WTC11 (cell line): ENCODE measurements at regions not wholly inside any gene's neighbourhood (a gene's known extent, or its start where the extent isn't known, plus 50 kb on each side); places are given as distances from the start of the nearest gene placed in this dataset.

Source experiments
- ATAC-seq: fragments of 200-7000 bp; cut with Tn5 transposase; 2 replicates; pipeline ENCODE4 v1.10.0; 2021; ENCODE audit warnings: mild to moderate bottlenecking, moderate library complexity
- CTCF ChIA-PET: fragments of 300-600 bp; sonication (Branson Sonifier 250); formaldehyde crosslinking; loops from one replicate; lab custom pipeline; 2021; ENCODE audit warnings: antibody characterized with exemption; lab: Charles Lee
- POLR2A ChIA-PET: fragments of 350-600 bp; sonication (Branson Sonifier 250); formaldehyde crosslinking; loops from one replicate; lab custom pipeline; 2021; ENCODE audit warnings: antibody characterized with exemption; lab: Charles Lee
- DNase-seq: peaks from one replicate; pipeline ENCODE4 v3.0.0; 2021; ENCODE audit warnings: low spot score
- H3K27ac Mint-ChIP-seq: 2 replicates; pipeline ENCODE4 v1.8.0; 2021; ENCODE audit warnings: mixed read lengths
- H3K27me3 Mint-ChIP-seq: 2 replicates; pipeline ENCODE4 v1.8.0; 2021; ENCODE audit warnings: low read depth, mild to moderate bottlenecking, moderate library complexity, mixed read lengths
- H3K36me3 Mint-ChIP-seq: 2 replicates; pipeline ENCODE4 v1.8.0; 2021; ENCODE audit warnings: mixed read lengths
- H3K4me1 Mint-ChIP-seq: 2 replicates; pipeline ENCODE4 v1.8.0; 2022; ENCODE audit warnings: mixed read lengths
- H3K4me3 Mint-ChIP-seq: 2 replicates; pipeline ENCODE4 v1.8.0; 2021; ENCODE audit warnings: mild to moderate bottlenecking, moderate library complexity, mixed read lengths
- H3K9me3 Mint-ChIP-seq: 2 replicates; pipeline ENCODE4 v1.8.0; 2021; ENCODE audit warnings: mixed read lengths
- FOXJ3 ChIP-seq: sonication (generic); formaldehyde crosslinking; IDR thresholded peaks from 2 replicates; pipeline ENCODE4 v1.9.0; 2021; ENCODE audit warnings: missing genetic modification reagents, mild to moderate bottlenecking, borderline replicate concordance
- FOXP1 ChIP-seq: sonication (generic); formaldehyde crosslinking; IDR thresholded peaks from 2 replicates; pipeline ENCODE4 v1.8.0; 2022; ENCODE audit warnings: missing genetic modification reagents, mild to moderate bottlenecking, moderate library complexity, borderline replicate concordance
- HMGA2 ChIP-seq: fragments of 250-450 bp; sonication (Bioruptor Pico); IDR thresholded peaks from 2 replicates; pipeline ENCODE4 v1.4.0; 2021; ENCODE audit warnings: mild to moderate bottlenecking, moderate library complexity
- IRF2 ChIP-seq: sonication (generic); formaldehyde crosslinking; IDR thresholded peaks from 2 replicates; pipeline ENCODE4 v1.8.0; 2022; ENCODE audit warnings: low read depth, missing genetic modification reagents, borderline replicate concordance
- MXD4 ChIP-seq: fragments of 250-450 bp; sonication (Bioruptor Pico); IDR thresholded peaks from 2 replicates; pipeline ENCODE4 v1.8.0; 2021; ENCODE audit warnings: mild to moderate bottlenecking, moderate library complexity, borderline replicate concordance
- OVOL2 ChIP-seq: fragments of 250-450 bp; sonication (Bioruptor Pico); IDR thresholded peaks from 2 replicates; pipeline ENCODE4 v1.9.0; 2021; ENCODE audit warnings: mild to moderate bottlenecking, borderline replicate concordance
- RELA ChIP-seq: sonication (generic); formaldehyde crosslinking; IDR thresholded peaks from 2 replicates; pipeline ENCODE4 v1.8.1; 2022; ENCODE audit warnings: missing genetic modification reagents, mild to moderate bottlenecking, borderline replicate concordance
- SP1 ChIP-seq: sonication (generic); formaldehyde crosslinking; conservative IDR thresholded peaks from 2 replicates; pipeline ENCODE4 v1.8.1; 2022; ENCODE audit warnings: missing genetic modification reagents
- TEAD4 ChIP-seq: sonication (generic); formaldehyde crosslinking; IDR thresholded peaks from 2 replicates; pipeline ENCODE4 v1.8.0; 2022; ENCODE audit warnings: mild to moderate bottlenecking, missing genetic modification reagents
- ZNF219 ChIP-seq: sonication (generic); formaldehyde crosslinking; IDR thresholded peaks from 2 replicates; pipeline ENCODE4 v1.8.0; 2023; ENCODE audit warnings: missing genetic modification reagents, mild to moderate bottlenecking, borderline replicate concordance
- ZNF416 ChIP-seq: fragments of 250-450 bp; sonication (Bioruptor Pico); IDR thresholded peaks from 2 replicates; pipeline ENCODE4 v1.9.0; 2021; ENCODE audit warnings: mild to moderate bottlenecking, inconsistent platforms
- ZNF671 ChIP-seq: fragments of 250-450 bp; sonication (Bioruptor Pico); IDR thresholded peaks from 2 replicates; pipeline ENCODE4 v1.8.0; 2021; ENCODE audit warnings: mild to moderate bottlenecking
- TF ChIP-seq, protein P1 (sequence below): sonication (generic); formaldehyde crosslinking; conservative IDR thresholded peaks from 2 replicates; pipeline ENCODE4 v1.8.1; 2023; ENCODE audit warnings: mild to moderate bottlenecking, low read depth, missing genetic modification reagents, moderate library complexity
- TF ChIP-seq, protein P2 (sequence below): fragments of 250-450 bp; sonication (Bioruptor Pico); IDR thresholded peaks from 2 replicates; pipeline ENCODE4 v1.9.0; 2021; ENCODE audit warnings: moderate library complexity, mild to moderate bottlenecking, inconsistent platforms, borderline replicate concordance
- TF ChIP-seq, protein P3 (sequence below): sonication (generic); formaldehyde crosslinking; IDR thresholded peaks from 2 replicates; pipeline ENCODE4 v1.8.1; 2022; ENCODE audit warnings: mild to moderate bottlenecking, moderate library complexity, missing genetic modification reagents
- TF ChIP-seq, protein P4 (sequence below): sonication (generic); formaldehyde crosslinking; IDR thresholded peaks from 2 replicates; pipeline ENCODE4 v1.8.0; 2022; ENCODE audit warnings: missing genetic modification reagents

DNA sequence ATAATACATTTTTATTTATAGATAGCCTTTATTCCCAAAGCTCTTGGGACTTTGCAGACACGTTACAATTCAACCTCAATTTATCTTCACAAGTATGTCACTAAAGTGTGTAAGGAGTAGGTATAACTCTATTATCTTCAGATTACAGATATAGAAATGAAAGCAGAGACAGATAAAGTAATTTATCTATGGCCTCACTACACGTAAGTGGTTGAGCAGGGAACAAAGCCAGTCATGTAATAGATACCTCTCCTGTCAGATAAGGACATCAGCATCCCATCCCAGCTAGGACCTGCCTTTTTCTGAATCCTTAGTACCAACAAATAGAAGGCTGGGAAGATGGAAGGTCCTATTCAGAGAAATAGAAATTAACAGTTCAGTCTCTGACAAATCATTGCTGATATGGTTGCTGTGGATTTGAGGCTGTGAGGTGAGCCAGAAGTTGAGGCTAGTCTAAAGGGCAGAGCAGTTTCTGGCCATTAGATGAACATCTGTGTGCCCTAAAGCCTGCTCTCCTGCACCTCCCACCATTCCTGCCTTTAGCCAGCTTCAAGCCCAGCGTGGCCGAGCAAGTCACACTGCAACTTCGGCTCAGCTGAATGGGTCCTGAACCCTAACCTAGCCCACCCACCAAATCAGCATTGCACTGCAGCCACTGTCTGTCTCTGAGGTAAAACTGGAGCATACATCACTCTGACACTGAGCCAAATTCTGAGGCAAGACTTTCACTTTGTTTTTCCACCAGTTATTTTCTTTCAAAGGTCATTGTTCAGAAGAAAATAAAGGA is 71.1 kb upstream of the PLEKHA5 start:
- Mint-ChIP-seq H3K36me3 (no peaks in the 10 kb centered on the region), H3K9me3 (0 out of 2 replicates have a peak, but pooled peaks cover under 1% of the 10 kb centered on the region), H3K27ac (peak overlapping the region; percentile 50; the same call in 1 of the 2 replicates), H3K4me3 (no peak overlapping the region), H3K4me1 (peaks cover 22% of the 10 kb centered on the region), H3K27me3 (no peaks in the 10 kb centered on the region)
- TF ChIP-seq SP1 (CRISPR knock-in tag), result no peak
- no peak for TF ChIP-seq ZNF671 (CRISPR knock-in tag)
- TF ChIP-seq ZNF416, result no peak
- TF ChIP-seq, protein P1, sequence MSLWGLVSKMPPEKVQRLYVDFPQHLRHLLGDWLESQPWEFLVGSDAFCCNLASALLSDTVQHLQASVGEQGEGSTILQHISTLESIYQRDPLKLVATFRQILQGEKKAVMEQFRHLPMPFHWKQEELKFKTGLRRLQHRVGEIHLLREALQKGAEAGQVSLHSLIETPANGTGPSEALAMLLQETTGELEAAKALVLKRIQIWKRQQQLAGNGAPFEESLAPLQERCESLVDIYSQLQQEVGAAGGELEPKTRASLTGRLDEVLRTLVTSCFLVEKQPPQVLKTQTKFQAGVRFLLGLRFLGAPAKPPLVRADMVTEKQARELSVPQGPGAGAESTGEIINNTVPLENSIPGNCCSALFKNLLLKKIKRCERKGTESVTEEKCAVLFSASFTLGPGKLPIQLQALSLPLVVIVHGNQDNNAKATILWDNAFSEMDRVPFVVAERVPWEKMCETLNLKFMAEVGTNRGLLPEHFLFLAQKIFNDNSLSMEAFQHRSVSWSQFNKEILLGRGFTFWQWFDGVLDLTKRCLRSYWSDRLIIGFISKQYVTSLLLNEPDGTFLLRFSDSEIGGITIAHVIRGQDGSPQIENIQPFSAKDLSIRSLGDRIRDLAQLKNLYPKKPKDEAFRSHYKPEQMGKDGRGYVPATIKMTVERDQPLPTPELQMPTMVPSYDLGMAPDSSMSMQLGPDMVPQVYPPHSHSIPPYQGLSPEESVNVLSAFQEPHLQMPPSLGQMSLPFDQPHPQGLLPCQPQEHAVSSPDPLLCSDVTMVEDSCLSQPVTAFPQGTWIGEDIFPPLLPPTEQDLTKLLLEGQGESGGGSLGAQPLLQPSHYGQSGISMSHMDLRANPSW (CRISPR knock-in tag), result no peak
- TF ChIP-seq, protein P2, sequence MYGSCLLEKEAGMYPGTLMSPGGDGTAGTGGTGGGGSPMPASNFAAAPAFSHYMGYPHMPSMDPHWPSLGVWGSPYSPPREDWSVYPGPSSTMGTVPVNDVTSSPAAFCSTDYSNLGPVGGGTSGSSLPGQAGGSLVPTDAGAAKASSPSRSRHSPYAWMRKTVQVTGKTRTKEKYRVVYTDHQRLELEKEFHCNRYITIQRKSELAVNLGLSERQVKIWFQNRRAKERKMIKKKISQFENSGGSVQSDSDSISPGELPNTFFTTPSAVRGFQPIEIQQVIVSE, result no peak
- no peak for TF ChIP-seq FOXP1 (CRISPR knock-in tag)
- TF ChIP-seq RELA, result no peak
- no peak for TF ChIP-seq HMGA2 (CRISPR knock-in tag)
- no peak for TF ChIP-seq TEAD4 (CRISPR knock-in tag)
- ATAC-seq (peak; percentile 81), DNase-seq (peak; percentile 13)
- POLR2A ChIA-PET, result no interaction called here
- CTCF ChIA-PET, result no interaction called here

DNA sequence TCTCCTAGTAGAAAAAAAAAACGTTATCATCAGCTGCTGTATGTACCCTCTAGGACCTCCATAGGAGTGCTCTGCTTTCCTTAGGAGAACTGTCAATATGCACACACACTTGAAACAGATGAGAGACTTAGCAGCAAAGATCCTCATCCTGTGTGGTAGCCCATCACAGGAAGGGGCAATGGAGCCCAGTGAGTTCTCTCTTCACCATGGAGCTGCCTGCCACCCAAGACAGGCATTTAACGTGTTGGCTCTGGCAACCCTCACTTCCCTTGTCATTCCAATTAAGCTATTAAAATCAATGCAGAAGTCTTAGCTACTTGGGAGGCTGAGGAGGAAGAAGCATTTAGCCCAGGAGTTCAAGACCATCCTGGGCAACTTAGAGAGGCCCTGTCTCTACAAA is 64.8 kb upstream of the PLEKHA5 start:
- Mint-ChIP-seq H3K4me3 (no peak overlapping the region), H3K4me1 (peaks cover 29% of the 10 kb centered on the region), H3K9me3 (peaks cover 10% of the 10 kb centered on the region; the same call in 1 of the 2 replicates), H3K36me3 (no peaks in the 10 kb centered on the region), H3K27me3 (no peaks in the 10 kb centered on the region), H3K27ac (no peak overlapping the region)
- ATAC-seq (peak; percentile 88), DNase-seq (no peak)
- ChIA-PET POLR2A (no interaction called here), CTCF (no interaction called here)
- TF ChIP-seq, protein P3, sequence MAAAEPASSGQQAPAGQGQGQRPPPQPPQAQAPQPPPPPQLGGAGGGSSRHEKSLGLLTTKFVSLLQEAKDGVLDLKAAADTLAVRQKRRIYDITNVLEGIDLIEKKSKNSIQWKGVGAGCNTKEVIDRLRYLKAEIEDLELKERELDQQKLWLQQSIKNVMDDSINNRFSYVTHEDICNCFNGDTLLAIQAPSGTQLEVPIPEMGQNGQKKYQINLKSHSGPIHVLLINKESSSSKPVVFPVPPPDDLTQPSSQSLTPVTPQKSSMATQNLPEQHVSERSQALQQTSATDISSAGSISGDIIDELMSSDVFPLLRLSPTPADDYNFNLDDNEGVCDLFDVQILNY (CRISPR knock-in tag), result no peak
- TF ChIP-seq ZNF219 (CRISPR knock-in tag) (no peak), IRF2 (CRISPR knock-in tag) (no peak), OVOL2 (CRISPR knock-in tag) (no peak), MXD4 (CRISPR knock-in tag) (no peak), FOXP1 (CRISPR knock-in tag) (no peak), FOXJ3 (CRISPR knock-in tag) (no peak)
- TF ChIP-seq, protein P4, sequence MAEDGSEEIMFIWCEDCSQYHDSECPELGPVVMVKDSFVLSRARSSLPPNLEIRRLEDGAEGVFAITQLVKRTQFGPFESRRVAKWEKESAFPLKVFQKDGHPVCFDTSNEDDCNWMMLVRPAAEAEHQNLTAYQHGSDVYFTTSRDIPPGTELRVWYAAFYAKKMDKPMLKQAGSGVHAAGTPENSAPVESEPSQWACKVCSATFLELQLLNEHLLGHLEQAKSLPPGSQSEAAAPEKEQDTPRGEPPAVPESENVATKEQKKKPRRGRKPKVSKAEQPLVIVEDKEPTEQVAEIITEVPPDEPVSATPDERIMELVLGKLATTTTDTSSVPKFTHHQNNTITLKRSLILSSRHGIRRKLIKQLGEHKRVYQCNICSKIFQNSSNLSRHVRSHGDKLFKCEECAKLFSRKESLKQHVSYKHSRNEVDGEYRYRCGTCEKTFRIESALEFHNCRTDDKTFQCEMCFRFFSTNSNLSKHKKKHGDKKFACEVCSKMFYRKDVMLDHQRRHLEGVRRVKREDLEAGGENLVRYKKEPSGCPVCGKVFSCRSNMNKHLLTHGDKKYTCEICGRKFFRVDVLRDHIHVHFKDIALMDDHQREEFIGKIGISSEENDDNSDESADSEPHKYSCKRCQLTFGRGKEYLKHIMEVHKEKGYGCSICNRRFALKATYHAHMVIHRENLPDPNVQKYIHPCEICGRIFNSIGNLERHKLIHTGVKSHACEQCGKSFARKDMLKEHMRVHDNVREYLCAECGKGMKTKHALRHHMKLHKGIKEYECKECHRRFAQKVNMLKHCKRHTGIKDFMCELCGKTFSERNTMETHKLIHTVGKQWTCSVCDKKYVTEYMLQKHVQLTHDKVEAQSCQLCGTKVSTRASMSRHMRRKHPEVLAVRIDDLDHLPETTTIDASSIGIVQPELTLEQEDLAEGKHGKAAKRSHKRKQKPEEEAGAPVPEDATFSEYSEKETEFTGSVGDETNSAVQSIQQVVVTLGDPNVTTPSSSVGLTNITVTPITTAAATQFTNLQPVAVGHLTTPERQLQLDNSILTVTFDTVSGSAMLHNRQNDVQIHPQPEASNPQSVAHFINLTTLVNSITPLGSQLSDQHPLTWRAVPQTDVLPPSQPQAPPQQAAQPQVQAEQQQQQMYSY, result no peak
- TF ChIP-seq, protein P1 (CRISPR knock-in tag), result no peak
